IMR-90 (cell line): ENCODE measurements at regions not wholly inside any gene's neighbourhood (a gene's known extent, or its start where the extent isn't known, plus 50 kb on each side); places are given as distances from the start of the nearest gene placed in this dataset.

Experiments
- ATAC-seq: fragments of 200-7000 bp; cut with Tn5 transposase; 2 replicates; pipeline ENCODE4 v1.9.1; 2020; ENCODE audit warnings: low read depth, mild to moderate bottlenecking, moderate library complexity
- BruUV-seq: library from RNA; stranded (reverse); fragments of 400-500 nt; replicated peaks from 2 replicates; lab custom pipeline; 2021; lab: Mats Ljungman, UMichigan
- CTCF ChIA-PET: fragments of 300-600 bp; formaldehyde crosslinking; extraction: SDS; loops from one replicate; lab custom pipeline; 2021; ENCODE audit warnings: antibody characterized with exemption; lab: Yijun Ruan, JAX
- POLR2A ChIA-PET: fragments of 300-600 bp; sonication (Branson Sonifier 250); formaldehyde crosslinking; loops from one replicate; lab custom pipeline; 2022; ENCODE audit warnings: antibody characterized with exemption; ENCODE audit not compliant: unreplicated experiment; lab: Charles Lee
- DNase-seq: peaks from one replicate; pipeline ENCODE4 v3.0.0; 2013
- H2AFZ ChIP-seq: replicated peaks from 2 replicates; pipeline ENCODE3; 2013; ENCODE audit warnings: low read length, mild to moderate bottlenecking; ENCODE audit not compliant: poor library complexity
- H2AK5ac ChIP-seq: 2 replicates; pipeline ENCODE4 v1.6.1; 2013; ENCODE audit warnings: low read depth, low read length, inconsistent platforms
- H2AK9ac ChIP-seq: replicated peaks from 2 replicates; pipeline ENCODE3; 2013; ENCODE audit warnings: mild to moderate bottlenecking, low read depth, low read length, moderate library complexity; ENCODE audit not compliant: poor library complexity
- H2BK120ac ChIP-seq: 2 replicates; pipeline ENCODE4 v1.6.1; 2013; ENCODE audit warnings: low read depth, low read length, inconsistent platforms
- H2BK15ac ChIP-seq: 3 replicates; pipeline ENCODE4 v1.6.1; 2013; ENCODE audit warnings: low read depth, low read length, inconsistent platforms
- H2BK20ac ChIP-seq: 2 replicates; pipeline ENCODE4 v1.6.1; 2013; ENCODE audit warnings: low read depth, mild to moderate bottlenecking, inconsistent platforms, low read length, moderate library complexity
- H2BK5ac ChIP-seq: 2 replicates; pipeline ENCODE4 v1.6.1; 2013; ENCODE audit warnings: mild to moderate bottlenecking, low read depth, low read length, inconsistent platforms; ENCODE audit not compliant: poor library complexity, severe bottlenecking
- H3K14ac ChIP-seq: replicated peaks from 2 replicates; pipeline ENCODE4 v1.6.1; 2013; ENCODE audit warnings: low read depth, low read length, inconsistent platforms
- H3K18ac ChIP-seq: 2 replicates; pipeline ENCODE4 v1.6.1; 2013; ENCODE audit warnings: low read depth, low read length, control low read depth
- H3K23ac ChIP-seq: 2 replicates; pipeline ENCODE4 v1.6.1; 2013; ENCODE audit warnings: low read depth, low read length, inconsistent platforms
- H3K27ac ChIP-seq: 2 replicates; pipeline ENCODE4 v1.5.1; 2013; ENCODE audit warnings: mild to moderate bottlenecking, control low read depth, low read length; ENCODE audit not compliant: insufficient read depth
- H3K27me3 ChIP-seq: 2 replicates; pipeline ENCODE4 v1.6.1; 2013; ENCODE audit warnings: low read length; ENCODE audit not compliant: control insufficient read depth, insufficient read depth
- H3K36me3 ChIP-seq: 2 replicates; pipeline ENCODE4 v1.6.1; 2013; ENCODE audit warnings: low read length, mixed read lengths; ENCODE audit not compliant: control insufficient read depth, insufficient read depth
- H3K4ac ChIP-seq: 2 replicates; pipeline ENCODE4 v1.6.1; 2013; ENCODE audit warnings: low read depth, low read length, inconsistent platforms
- H3K4me1 ChIP-seq: 2 replicates; pipeline ENCODE4 v1.6.1; 2013; ENCODE audit warnings: low read length, mixed read lengths; ENCODE audit not compliant: control insufficient read depth, insufficient read depth
- H3K4me2 ChIP-seq: 2 replicates; pipeline ENCODE4 v1.6.1; 2013; ENCODE audit warnings: low read depth, mild to moderate bottlenecking, control low read depth, low read length, moderate library complexity
- H3K4me3 ChIP-seq: 2 replicates; pipeline ENCODE4 v1.5.1; 2013; ENCODE audit warnings: low read depth, mild to moderate bottlenecking, control low read depth, low read length, moderate library complexity; ENCODE audit not compliant: insufficient read depth
- H3K56ac ChIP-seq: 2 replicates; pipeline ENCODE4 v1.6.1; 2013; ENCODE audit warnings: low read length, inconsistent platforms; ENCODE audit not compliant: insufficient read depth; ENCODE audit errors: extremely low read depth
- H3K79me1 ChIP-seq, 2 experiments: 2 replicates each; pipeline ENCODE4 v1.6.1; 2013; ENCODE audit warnings: low read length in 2 of 2, inconsistent platforms in 1 of 2, low read depth in 1 of 2
- H3K9ac ChIP-seq: 2 replicates; pipeline ENCODE4 v1.6.1; 2013; ENCODE audit warnings: low read depth, low read length, control low read depth
- H3K9me1 ChIP-seq: 2 replicates; pipeline ENCODE4 v1.6.1; 2013; ENCODE audit warnings: low read length, inconsistent platforms; ENCODE audit not compliant: insufficient read depth
- H3K9me3 ChIP-seq: 2 replicates; pipeline ENCODE4 v1.6.1; 2013; ENCODE audit warnings: low read length; ENCODE audit not compliant: control insufficient read depth, insufficient read depth
- H4K20me1 ChIP-seq: 2 replicates; pipeline ENCODE4 v1.6.1; 2013; ENCODE audit warnings: low read length, inconsistent platforms; ENCODE audit not compliant: insufficient read depth
- H4K5ac ChIP-seq: 2 replicates; pipeline ENCODE4 v1.6.1; 2013; ENCODE audit warnings: mild to moderate bottlenecking, low read depth, low read length, control low read depth
- H4K8ac ChIP-seq, 2 experiments: 2 replicates each; pipeline ENCODE4 v1.6.1; 2013; ENCODE audit warnings: low read depth in 2 of 2, low read length in 2 of 2, control low read depth in 1 of 2, inconsistent platforms in 1 of 2
- H4K91ac ChIP-seq: 2 replicates; pipeline ENCODE4 v1.6.1; 2013; ENCODE audit warnings: low read depth, low read length, inconsistent platforms; ENCODE audit not compliant: insufficient read depth
- CTCF ChIP-seq: conservative IDR thresholded peaks from 2 replicates; pipeline ENCODE4 v1.5.1; 2012; ENCODE audit warnings: mild to moderate bottlenecking, low read depth, low read length, improper control_type of control experiment
- MAFK ChIP-seq: IDR thresholded peaks from 2 replicates; pipeline ENCODE4 v1.6.1; 2012; ENCODE audit warnings: low read depth, low read length, improper control_type of control experiment
- SMC3 ChIP-seq: fragments of 150-350 bp; IDR thresholded peaks from 2 replicates; pipeline ENCODE4 v1.6.1; 2016; ENCODE audit warnings: low read depth, mild to moderate bottlenecking, antibody characterized with exemption, low read length, moderate library complexity
- dilution Hi-C: fragments of 300-500 bp; cut with HindIII; formaldehyde crosslinking; loops from one replicate; pipeline ENCODE4 v1.14.3; 2018; ENCODE audit warnings: low sequenced_read_pairs; ENCODE audit not compliant: unreplicated experiment
- in situ Hi-C: fragments of 300-500 bp; cut with MboI; formaldehyde crosslinking; loops from 3 replicates; pipeline ENCODE4 v1.14.3; 2019; ENCODE audit warnings: low sequenced_read_pairs, inconsistent platforms, mixed read lengths
- intact Hi-C: fragments of 100-400 bp; cut with micrococcal nuclease; formaldehyde crosslinking; loops from 2 replicates; pipeline ENCODE4 v1.10.0; 2022

GRCh38 chr5:169356811-169357210 is 55.9 kb upstream of the SLIT3 start:
- POLR2A ChIA-PET, result no interaction called here

More at GRCh38 chr5:169356811-169357210, 55.9 kb upstream of the SLIT3 start:
- no peak overlapping the region for H2BK5ac ChIP-seq
- H3K56ac ChIP-seq, result no peak overlapping the region
- CTCF ChIA-PET, result no interaction called here
- no peak overlapping the region for H3K18ac ChIP-seq
- no peak overlapping the region for H4K91ac ChIP-seq
- BruUV-seq, result no TSS peak
- no peak overlapping the region for H3K9ac ChIP-seq
- H3K4me3 ChIP-seq, result no peak overlapping the region
- H3K23ac ChIP-seq, result no peak overlapping the region
- H2BK15ac ChIP-seq, result no peak overlapping the region
- H3K9me1 ChIP-seq, result no peaks in the 10 kb centered on the region
- H3K27me3 ChIP-seq, result no peaks in the 10 kb centered on the region
- ATAC-seq, result no peak
- H3K79me1 ChIP-seq, result no peaks in the 10 kb centered on the region
- no peak overlapping the region for H2BK20ac ChIP-seq
- H3K4me1 ChIP-seq, result no peaks in the 10 kb centered on the region
- H4K5ac ChIP-seq, result no peak overlapping the region
- no peaks in the 10 kb centered on the region for H3K9me3 ChIP-seq
- dilution Hi-C loops (no loop called here), in situ Hi-C loops (no loop called here), intact Hi-C loops (no loop called here)
- H4K20me1 ChIP-seq, result no peaks in the 10 kb centered on the region
- H2AK5ac ChIP-seq, result no peak overlapping the region
- TF ChIP-seq SMC3, result no peak
- no peak for TF ChIP-seq CTCF
- no peak for TF ChIP-seq MAFK
- no peak overlapping the region for H3K14ac ChIP-seq
- no peak for DNase-seq
- no peaks in the 10 kb centered on the region for H3K36me3 ChIP-seq
- no peak overlapping the region for H2BK120ac ChIP-seq
- H2AK9ac ChIP-seq, result no peak overlapping the region
- H3K4me2 ChIP-seq, result no peak overlapping the region
- H3K27ac ChIP-seq, result no peak overlapping the region
- H2AFZ ChIP-seq, result no peak overlapping the region
- H3K4ac ChIP-seq, result no peak overlapping the region
- H4K8ac ChIP-seq, result no peak overlapping the region
